ENCODE measurements at regions not wholly inside any gene's neighbourhood (a gene's known extent, or its start where the extent isn't known, plus 50 kb on each side); places are given as distances from the start of the nearest gene placed in this dataset.

DNA sequence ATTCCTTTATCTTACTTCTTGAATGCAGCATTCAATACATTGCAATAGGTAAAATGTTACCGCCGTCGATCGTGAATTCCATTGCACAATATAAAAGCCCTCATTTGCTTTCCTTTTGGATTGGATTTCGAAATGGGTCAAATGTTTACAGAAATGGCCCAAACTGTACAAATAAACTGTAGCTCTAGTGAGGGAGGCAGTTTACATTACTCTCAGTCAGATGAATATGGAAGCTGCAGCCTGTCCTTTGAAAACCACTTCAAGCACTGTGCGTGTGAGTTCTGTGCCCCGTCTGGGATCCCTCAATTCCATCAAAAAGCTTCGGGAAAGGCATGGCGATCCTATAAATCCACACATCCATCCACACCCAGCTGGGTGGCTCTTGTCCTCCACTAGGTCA, 258.6 kb upstream of the FOXF1 start (continued):
- TF ChIP-seq SMAD5 (IDR thresholded peaks at IDR 0.05; ENCODE audit: low read depth) (no peak), FOXM1 (IDR thresholded peaks at IDR 0.05; ENCODE audit: low read depth, low read length) (no peak), CREB1 (IDR thresholded peaks at IDR 0.05; ENCODE audit: low read depth) (no peak), NR2C2 (IDR thresholded peaks at IDR 0.05; ENCODE audit: borderline replicate concordance, control insufficient read depth, insufficient read length, low read depth) (no peak), NR2C1 (IDR thresholded peaks at IDR 0.05) (no peak), MXI1 (IDR thresholded peaks at IDR 0.05; ENCODE audit: low read depth, low read length) (no peak), ZBED1 (IDR thresholded peaks at IDR 0.05; ENCODE audit: borderline replicate concordance) (no peak)
- TF ChIP-seq, protein P1, sequence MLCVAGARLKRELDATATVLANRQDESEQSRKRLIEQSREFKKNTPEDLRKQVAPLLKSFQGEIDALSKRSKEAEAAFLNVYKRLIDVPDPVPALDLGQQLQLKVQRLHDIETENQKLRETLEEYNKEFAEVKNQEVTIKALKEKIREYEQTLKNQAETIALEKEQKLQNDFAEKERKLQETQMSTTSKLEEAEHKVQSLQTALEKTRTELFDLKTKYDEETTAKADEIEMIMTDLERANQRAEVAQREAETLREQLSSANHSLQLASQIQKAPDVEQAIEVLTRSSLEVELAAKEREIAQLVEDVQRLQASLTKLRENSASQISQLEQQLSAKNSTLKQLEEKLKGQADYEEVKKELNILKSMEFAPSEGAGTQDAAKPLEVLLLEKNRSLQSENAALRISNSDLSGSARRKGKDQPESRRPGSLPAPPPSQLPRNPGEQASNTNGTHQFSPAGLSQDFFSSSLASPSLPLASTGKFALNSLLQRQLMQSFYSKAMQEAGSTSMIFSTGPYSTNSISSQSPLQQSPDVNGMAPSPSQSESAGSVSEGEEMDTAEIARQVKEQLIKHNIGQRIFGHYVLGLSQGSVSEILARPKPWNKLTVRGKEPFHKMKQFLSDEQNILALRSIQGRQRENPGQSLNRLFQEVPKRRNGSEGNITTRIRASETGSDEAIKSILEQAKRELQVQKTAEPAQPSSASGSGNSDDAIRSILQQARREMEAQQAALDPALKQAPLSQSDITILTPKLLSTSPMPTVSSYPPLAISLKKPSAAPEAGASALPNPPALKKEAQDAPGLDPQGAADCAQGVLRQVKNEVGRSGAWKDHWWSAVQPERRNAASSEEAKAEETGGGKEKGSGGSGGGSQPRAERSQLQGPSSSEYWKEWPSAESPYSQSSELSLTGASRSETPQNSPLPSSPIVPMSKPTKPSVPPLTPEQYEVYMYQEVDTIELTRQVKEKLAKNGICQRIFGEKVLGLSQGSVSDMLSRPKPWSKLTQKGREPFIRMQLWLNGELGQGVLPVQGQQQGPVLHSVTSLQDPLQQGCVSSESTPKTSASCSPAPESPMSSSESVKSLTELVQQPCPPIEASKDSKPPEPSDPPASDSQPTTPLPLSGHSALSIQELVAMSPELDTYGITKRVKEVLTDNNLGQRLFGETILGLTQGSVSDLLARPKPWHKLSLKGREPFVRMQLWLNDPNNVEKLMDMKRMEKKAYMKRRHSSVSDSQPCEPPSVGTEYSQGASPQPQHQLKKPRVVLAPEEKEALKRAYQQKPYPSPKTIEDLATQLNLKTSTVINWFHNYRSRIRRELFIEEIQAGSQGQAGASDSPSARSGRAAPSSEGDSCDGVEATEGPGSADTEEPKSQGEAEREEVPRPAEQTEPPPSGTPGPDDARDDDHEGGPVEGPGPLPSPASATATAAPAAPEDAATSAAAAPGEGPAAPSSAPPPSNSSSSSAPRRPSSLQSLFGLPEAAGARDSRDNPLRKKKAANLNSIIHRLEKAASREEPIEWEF (IDR thresholded peaks at IDR 0.05; ENCODE audit: insufficient replicate concordance, low read depth, low read length): no peak
- TF ChIP-seq, protein P2, sequence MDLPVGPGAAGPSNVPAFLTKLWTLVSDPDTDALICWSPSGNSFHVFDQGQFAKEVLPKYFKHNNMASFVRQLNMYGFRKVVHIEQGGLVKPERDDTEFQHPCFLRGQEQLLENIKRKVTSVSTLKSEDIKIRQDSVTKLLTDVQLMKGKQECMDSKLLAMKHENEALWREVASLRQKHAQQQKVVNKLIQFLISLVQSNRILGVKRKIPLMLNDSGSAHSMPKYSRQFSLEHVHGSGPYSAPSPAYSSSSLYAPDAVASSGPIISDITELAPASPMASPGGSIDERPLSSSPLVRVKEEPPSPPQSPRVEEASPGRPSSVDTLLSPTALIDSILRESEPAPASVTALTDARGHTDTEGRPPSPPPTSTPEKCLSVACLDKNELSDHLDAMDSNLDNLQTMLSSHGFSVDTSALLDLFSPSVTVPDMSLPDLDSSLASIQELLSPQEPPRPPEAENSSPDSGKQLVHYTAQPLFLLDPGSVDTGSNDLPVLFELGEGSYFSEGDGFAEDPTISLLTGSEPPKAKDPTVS (IDR thresholded peaks at IDR 0.05; ENCODE audit: low read depth, low read length): no peak

Measured in GM12878 (cell line).